OCI-M1 (cell line): ENCODE measurements at regions not wholly inside any gene's neighbourhood (a gene's known extent, or its start where the extent isn't known, plus 50 kb on each side); places are given as distances from the start of the nearest gene placed in this dataset.
A peak's percentile ranks its signal among the peaks of the same experiment; 100 is the strongest.

ENCODE experiments used
- DNase-seq: peaks from one replicate; lab custom pipeline; 2025; lab: John Stamatoyannopoulos, UW

DNA sequence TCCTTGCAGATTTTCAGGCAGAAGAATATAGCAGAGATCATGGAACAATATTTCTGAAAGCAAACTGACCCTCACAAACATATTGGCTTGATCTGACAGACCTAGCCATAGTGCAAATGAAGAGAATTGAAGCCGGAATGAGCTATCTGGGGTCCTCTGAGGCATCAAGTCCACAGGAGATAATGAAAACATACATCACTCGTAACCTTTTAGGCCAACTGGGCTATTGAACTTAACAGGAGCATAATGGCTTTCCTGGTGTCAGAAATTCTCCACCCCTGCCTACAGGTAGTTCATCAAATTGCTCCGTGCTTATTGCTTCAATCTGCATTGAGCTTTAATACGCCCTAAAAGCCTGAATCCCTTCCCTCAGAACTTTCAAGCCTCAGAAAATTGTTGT is 1414.6 kb upstream of the TENM4 start:
- DNase-seq: no peak

DNA sequence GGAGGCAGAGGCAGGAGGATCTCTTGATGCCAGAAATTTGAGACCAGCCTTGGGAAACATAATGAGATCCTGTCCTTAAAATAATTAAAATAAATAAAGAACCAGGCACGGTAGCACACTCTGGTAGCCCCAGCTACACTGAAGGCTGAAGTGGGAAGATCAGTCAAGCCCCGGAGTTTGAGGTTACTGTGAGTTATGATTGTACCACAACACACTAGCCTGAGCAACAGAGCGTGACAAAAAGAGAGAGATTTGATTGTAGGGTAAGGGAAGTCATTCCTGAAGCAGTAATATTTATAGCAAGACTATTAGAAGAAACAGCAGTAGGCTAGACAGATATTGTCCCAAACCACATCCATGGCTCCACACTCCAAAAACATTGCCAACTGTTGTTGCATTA is 1408.4 kb upstream of the TENM4 start:
- no peak for DNase-seq

DNA sequence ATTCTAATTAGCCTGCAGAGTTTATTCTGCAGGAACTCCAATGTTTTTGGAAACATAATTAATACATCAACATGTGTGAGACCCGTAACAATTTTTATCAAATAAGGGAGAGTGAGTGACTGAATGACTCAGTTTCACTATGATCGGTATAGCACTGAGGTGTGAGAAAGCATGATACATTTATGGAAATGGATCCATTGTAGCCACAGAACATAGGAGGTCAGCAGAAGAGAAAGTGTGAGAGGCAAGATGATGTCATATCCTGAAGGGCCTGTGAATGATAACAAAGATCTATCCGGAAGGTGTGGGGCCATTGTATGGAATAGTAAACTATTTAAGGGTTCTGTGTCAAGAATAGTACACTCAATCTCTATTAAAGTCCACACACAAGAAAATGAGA is 1406.1 kb upstream of the TENM4 start:
- peak; percentile 40 for DNase-seq

DNA sequence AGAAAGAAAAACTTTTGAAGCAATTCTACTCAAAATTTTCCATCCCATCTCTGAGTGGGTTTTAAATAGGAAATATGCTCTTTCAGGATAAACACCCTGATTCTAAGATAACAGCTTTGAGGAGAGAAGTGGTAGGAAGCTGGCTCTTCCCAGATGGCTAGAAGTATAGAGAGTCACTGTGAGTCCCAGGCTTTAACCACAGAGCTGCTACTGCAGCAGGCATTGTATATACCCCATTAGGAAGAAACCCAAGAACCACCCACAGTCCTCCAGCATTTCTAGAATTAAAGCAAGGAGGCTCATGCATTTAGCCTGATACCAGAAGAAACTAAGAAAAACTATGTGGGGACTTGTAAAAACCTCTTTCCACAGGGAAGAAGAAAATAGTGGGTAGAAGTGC is 1405.6 kb upstream of the TENM4 start:
- DNase-seq: peak; percentile 40

DNA sequence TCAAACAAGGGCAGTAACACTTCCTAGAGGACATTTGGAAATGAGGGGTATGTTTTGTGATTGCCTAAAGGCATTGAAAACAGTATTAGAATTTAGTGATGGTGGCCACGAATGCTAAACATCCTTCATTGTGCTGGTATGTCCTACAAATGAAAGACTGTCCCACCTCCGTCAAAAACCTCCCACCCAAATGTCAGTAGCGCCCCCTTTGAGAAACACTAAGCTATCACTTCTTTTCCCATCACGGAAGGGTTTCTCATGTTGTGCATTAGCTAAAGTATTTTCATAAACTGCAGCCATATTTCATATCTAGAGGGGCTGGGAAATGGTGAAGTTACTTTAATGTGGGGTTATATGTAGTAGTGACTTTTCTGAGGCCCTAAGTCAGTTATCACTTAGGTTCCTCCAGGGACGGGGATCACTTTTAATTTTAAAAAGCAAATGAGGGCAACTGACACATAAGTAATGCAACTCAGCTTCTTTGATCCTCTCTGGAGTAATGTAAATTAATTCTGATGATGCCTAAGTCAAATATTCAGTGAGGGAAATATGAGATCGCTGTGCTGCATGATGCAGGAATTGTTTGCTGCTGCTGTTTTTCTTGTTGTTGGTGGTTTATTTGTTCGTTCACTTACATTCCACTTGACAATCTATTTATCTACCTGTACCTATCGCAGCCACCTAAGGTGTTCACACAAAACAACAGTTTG is 1403.4 kb upstream of the TENM4 start:
- no peak for DNase-seq

DNA sequence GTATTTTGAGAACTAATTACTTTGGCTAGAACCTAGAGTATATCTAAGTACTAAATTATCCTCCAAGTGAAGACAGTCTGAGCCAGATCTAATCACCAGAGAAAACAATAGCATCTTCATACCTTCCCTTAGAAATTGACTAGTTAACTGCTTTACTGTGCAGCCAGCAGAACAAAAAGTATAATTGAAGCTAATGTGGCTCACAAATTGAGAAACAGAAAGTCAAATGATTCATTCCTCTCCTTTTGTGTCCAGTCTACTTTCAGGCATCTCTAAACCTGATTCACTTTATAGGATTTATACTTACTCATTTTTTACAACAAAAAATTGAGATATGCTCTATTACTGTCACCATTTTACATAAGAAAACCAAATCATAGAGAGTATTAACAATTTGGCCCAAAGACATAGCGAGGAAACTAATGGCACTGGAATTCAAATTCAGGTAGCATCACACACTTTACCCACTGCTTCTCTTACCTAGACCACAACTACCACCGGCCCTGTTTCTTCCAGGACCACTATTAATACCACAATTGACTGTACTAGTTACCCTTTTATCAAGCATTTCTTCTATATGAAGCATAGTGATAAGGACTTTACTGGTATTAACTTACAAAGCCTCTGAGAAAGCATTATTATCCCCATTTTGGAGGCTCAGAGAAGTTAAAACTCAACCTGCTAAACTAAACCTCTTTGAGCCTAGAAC is 1402.6 kb upstream of the TENM4 start:
- DNase-seq: no peak

DNA sequence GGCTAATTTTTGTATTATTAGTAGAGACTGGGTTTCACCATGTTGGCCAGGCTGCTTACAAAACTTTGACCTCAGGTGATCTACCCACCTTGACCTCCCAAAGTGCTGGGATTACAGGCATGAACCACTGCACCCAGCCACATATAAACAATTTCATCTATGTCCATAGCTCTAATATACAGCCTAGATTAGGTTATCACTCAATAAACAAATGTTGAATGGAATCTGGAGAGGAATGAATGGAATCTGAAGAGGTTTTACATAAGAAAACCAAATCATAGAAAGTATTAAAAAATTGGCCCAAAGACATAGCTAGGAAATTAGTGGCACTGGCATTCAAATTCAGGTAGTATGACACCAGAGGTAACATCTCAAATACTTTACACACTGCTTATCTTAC is 1401.4 kb upstream of the TENM4 start:
- no peak for DNase-seq

DNA sequence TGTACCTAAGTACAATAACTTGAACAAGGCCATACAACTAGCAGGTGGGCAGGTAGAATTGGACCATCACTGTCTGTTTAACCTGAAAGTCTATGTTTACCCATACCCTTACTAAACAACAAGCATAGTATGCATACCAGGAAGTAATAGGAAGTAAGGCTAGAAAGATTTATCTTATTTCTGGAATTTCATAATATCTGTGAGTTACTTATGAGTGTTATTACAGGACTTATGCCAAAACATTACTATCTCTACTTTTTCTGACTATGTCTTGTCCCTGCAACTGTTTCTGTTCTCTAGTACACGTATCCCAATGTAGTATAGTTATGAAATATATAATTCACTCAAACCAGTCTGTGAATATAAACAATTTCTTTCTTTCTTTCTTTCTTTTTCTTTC is 1400.8 kb upstream of the TENM4 start:
- DNase-seq: no peak

DNA sequence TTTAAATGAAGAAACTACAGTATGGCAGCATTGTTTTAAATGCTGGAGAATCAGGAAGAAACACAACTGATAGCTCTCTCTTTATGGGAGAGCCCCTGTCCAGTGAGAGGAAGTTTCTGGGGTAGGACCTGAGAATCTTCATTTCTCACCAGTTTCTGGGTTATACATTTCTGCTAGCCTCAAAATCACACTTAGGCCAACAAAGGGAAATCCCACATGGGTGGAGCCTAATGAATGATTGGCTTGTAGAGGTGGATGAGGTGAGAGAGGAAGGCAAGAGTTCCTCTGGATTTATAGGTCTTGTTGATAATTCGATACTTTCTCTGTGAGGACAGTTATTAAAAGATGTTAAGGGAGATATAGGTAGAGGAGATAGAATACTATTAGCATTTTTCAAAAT is 1397.3 kb upstream of the TENM4 start:
- DNase-seq: no peak

DNA sequence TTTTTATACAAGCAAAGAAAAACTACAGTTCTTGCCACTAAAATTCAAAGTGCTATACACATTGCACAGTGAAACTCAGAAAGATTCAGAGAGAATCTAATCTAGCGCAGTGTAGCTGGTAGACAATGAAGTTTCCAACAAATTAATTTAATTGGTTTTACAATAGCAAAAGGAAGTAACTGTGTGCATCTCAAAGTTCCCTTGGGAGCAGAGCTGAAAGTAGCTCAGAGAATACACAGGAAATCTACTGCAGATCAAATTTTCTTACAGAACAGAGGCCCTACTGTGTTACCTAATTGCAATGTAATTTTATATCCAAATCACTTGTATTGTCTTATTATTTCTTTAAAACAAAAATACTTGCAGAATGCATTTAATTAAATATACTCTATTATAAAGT is 1396.2 kb upstream of the TENM4 start:
- no peak for DNase-seq

DNA sequence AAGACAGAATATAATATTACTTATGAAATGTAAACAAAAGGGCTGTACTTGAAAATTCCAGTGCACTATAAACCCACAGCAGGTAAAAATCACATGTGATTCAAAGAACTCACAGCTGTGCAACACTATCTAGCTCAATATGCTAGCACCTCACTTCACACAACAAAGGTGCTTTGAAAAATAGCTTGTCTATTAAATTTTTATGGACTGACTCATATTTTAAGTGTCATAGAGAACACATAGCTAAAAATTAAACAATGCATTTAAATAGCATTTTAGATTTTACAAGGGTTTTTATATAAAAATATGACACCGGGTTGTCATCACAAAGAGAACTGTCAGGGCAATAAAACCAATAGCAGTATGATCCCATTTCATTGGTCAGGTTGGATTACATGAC is 1390.5 kb upstream of the TENM4 start:
- no peak for DNase-seq

DNA sequence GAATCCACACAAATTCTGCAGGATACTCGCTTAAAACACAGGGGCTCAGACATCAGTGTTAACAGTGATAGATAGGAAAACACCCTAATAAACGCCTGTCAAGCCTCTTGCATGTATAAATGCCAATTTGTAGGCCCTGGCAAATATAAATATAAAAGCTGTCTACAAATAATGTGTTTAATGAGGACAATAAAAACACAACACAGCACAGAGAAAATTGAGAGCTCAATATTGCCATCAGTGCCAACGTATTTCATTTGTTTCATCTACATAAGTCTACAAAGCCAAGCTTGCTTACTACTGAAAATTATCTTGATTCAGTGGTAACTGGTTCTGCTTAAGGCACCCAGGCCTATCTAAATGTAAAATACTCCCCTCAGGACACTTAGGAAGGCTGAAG is 1387.0 kb upstream of the TENM4 start:
- no peak for DNase-seq

DNA sequence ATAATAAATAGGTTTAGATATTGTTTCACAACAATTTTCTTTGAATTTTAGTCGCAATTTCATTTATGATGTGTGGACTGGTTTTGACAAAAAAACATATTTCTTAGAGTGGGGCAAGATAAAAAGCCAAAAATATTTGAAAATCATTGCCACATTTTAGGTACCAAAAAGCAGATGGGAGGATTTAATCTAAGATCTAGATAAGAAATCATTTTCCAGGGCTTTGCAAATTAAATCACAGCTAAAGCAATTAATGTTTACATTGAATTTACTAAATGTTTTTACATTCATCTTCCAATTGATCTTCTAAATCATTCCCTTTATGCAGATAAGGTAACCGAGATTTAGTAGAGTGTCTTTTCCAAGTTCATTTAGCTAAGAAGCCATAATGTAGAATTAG is 1386.0 kb upstream of the TENM4 start:
- no peak for DNase-seq

DNA sequence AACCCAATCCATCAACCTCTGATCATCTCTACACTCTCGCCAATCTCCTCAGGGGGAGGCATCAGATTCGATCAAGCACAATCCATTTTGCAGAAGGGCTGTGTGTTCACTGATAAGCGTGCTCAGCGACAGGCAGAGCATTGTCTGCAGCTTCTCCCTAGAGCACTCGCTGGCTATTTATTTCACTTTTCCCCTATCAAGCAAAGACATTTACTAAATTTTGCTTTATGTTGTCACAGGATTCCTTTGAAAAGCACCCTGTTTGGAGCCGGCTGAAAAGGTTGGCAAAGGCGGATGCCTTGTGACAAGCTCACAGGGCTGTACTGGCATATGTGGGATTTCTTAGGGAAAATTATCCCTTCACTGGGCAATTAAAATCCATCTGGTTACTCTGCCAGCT is 1381.5 kb upstream of the TENM4 start:
- peak; percentile 86 for DNase-seq

DNA sequence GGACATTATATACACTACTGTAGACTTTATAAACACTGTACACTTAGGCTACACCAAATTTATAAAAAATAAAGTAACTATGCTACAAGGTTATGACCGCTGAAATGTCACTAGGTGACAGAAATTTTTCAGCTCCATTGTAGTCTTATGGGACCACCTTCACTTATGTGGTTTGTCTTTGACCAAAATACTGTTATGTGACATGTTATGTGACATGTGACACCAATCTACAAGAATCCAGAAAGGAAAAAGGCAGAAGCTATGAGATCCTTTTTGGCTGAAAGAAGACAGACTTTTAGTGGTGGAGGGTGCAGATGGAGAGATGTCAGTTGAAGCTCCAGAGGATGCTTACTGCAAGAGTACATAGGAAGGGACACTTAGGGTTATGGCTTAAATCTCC is 1378.4 kb upstream of the TENM4 start:
- DNase-seq: peak; percentile 61

DNA sequence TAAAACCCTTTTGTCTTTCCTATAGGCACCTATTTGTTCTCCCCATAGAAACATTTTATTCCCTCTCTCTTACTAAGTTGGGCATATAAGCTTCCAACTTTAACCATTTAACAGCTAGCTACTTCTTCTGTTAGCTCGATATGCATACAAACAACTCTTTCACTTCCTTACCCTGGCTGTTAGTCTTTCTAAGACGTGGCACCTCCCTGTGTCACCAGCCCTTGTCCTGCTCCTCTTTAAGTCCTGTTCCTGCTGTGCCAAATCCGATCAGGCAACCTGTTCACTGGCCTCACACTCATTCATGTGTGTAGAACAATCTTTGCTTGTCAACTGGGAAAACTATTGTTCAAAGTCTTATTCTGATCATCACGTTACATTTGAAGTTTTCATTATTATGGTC is 1376.1 kb upstream of the TENM4 start:
- DNase-seq: peak; percentile 69

DNA sequence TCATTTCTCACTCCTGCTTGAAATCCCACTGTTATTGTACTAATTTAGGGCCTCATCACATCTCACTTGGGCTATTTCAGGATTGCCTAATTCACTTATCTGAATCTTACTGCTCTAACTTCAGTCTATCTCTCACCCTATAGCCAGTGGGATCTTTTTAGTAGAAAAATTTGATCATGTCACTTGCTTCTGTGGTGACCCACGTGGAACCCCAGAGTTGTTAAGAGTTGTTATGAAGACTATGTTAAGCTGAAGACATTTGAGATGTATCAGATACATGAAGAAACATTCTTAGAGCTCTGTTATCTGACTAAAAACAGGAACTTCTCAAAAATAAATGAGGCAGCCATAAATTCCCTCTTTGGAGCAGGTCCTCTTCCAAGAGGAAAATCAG is 1375.6 kb upstream of the TENM4 start:
- peak; percentile 85 for DNase-seq

DNA sequence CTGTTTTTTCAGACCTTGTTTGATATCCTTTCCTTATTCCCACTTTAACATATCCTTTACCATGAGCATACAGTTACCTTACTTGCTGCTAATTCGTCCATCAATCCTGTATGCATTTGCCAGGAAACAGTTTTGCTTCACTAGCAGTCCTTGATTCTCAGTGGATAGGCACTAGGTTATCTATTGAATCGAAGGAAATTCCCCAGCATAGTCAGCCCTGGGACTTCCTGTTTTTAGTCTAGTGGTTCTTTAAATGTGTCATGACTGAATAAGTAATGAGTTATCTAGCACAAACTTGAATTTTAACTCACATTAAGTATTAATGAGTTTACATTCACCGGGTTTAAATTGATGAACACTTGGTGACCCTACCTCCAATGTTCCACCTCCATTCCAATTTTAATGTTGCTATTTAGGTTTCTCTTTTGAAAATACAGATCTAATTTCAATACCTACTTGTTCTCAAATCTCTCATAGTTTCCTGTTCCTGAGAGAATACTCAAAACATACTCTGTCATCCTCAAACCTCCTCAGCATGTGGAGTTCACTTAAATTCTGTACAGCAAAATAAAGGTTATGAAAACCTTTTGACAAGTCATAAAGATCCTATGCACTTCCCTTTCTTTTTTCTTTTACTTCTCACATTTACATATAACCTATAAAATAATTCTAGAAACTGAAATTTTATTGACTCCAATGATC is 1375.1 kb upstream of the TENM4 start:
- DNase-seq: peak; percentile 89

DNA sequence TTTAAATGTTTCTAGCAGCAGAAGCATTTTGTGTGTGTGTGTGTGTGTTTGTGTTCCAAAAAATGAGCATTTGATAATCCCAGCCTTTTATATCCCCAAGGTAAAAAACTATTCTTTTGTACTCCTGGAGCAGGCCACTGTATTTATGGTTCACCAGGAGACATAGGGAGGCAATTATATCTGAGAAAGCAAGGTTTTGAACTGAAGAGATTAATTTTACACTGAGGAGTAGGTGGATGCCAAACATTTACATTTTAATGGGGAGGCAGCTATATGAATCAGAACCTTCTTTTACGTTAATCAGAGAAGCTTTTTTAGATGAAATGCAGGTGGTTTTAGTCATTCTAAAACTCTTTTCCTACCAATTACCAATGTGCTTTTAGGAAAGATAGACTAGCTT is 1374.0 kb upstream of the TENM4 start:
- no peak for DNase-seq

DNA sequence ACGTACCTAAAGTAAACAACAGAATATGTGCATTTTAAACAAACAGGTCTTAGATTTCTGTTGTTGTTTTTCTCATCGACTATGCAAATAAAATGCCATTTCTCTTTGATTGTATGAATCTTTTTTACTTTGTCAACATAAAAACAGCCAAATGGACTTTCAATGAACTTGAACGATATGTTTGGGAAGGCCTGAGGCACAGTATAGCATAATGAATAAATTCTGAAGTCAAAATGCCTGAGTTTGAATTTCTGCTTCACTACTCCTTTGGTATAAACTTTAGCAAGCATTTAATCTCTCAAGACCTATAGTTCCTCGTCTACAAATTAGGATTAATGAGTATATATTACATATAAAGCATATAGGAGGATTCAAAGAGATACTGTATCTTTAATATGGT is 1369.9 kb upstream of the TENM4 start:
- no peak for DNase-seq

DNA sequence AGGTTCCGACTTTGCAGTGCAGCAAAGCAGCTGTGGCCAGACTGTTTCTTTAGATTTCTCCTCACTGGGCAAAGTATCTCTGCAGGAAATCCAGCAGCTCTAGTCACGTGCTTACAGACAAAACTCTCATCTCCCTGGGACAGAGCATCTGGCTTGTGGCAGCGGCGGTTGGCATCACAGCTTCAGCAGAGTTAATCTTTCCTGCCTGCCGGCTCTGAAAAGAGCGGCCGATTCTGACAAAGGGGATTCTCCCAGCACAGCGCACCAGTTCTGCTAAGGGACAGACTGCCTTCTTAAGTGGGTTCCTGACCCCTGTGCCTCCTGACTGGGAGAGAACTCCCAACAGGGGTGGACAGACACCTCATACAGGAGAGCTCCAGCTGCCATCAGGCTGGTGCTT is 1357.3 kb upstream of the TENM4 start:
- no peak for DNase-seq

DNA sequence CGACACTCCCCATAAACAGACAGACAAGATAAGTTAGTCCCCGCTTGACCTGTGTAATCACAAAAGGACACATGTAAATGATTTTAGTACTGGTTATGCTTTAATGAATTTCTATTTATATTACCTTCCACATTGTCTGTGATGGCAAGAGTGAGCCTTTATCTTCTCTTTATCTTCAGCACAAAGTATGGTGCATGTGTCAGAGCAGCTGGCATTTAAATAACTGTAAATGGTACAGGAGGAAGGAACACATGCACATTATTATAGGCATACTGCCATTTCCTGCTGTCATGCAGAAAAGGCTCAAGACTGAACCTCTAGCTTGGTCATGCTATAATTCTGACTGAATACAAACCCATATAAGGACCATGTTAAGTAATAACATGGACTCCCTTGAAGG is 1342.7 kb upstream of the TENM4 start:
- DNase-seq: no peak

DNA sequence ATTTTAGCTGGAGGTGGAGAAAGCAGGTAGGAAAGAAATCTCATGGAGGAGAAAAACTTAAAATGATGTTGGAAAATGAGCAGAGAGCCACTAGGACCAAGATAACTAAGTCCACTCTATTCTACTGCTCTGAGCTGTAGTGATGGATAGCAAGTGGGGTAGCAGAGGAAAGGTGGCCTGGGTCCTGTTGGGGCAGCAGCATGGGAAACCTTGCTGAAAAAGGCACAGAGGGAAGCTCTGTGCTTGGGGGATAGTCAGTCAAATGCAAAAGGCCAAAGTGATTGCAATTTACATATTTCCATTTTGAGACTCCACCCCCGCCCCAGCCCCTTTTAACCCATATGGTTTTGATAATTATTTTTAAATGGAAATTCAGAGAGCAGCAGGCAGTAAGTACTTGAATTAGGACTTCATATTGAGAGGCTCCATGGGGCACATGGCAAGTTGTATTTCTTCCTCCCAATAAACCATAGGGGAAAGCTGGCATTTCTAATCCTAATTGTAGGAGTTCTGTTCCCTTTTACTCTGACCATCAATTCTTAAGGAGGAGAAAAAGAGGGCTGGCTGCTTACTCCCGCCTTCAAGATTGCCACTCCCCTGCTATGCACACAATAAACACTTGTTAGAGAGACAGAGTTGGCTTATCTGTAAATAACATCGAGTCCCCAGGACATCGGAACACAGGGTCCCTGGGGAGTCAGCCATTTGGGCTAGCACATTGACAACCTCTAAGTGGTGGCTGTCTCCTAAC is 1341.5 kb upstream of the TENM4 start:
- no peak for DNase-seq
